HCT116 (cell line): ENCODE measurements at regions not wholly inside any gene's neighbourhood (a gene's known extent, or its start where the extent isn't known, plus 50 kb on each side); places are given as distances from the start of the nearest gene placed in this dataset.

Experiments
- ATAC-seq: fragments of 200-7000 bp; cut with Tn5 transposase; 2 replicates; pipeline ENCODE4 v1.9.1; 2020; ENCODE audit warnings: mild to moderate bottlenecking, moderate library complexity
- BruUV-seq: library from RNA; stranded (reverse); fragments of 400-500 nt; replicated peaks from 2 replicates; lab custom pipeline; 2021; lab: Mats Ljungman, UMichigan
- CTCF ChIA-PET: fragments of 300-600 bp; sonication (Branson Sonifier 250); formaldehyde crosslinking; loops from one replicate; lab custom pipeline; 2021; ENCODE audit warnings: antibody characterized with exemption; lab: Charles Lee
- POLR2A ChIA-PET: fragments of 300-600, 350-600 bp; sonication (Branson Sonifier 250); formaldehyde crosslinking; loops from one replicate; lab custom pipeline; 2021; ENCODE audit warnings: antibody characterized with exemption; lab: Charles Lee
- RAD21 ChIA-PET, 2 experiments: fragments of 300-600 bp; sonication (Branson Sonifier 250); formaldehyde crosslinking; loops; one replicate each; lab custom pipeline; 2023; ENCODE audit warnings: low total read pairs in 2 of 2; ENCODE audit not compliant: uncharacterized antibody in 2 of 2, unreplicated experiment in 2 of 2, low non-redundant PET in 1 of 2; lab: Charles Lee
- DNase-seq: peaks from one replicate; pipeline ENCODE4 v3.0.0-alpha.2; 2010; ENCODE audit warnings: low read depth, low spot score
- H2AFZ ChIP-seq: fragments of 200-600 bp; shearing (Covaris generic), sonication (generic); 2 replicates; pipeline ENCODE4 v1.6.1; 2017; ENCODE audit warnings: low read depth, mixed run types, mixed read lengths, antibody characterized with exemption, low read length; ENCODE audit not compliant: poor library complexity, severe bottlenecking
- H3K27ac ChIP-seq: 2 replicates; pipeline ENCODE4 v1.5.1; 2012; ENCODE audit warnings: low read depth, low read length
- H3K27me3 ChIP-seq: fragments of 200-600 bp; sonication (generic); 2 replicates; pipeline ENCODE4 v1.6.1; 2016; ENCODE audit warnings: mixed run types, low read length, mixed read lengths; ENCODE audit not compliant: insufficient read depth
- H3K36me3 ChIP-seq, 2 experiments: fragments of 200-500 bp in 1 of 2; fragments of 200-600 bp in 1 of 2; sonication (Bioruptor generic) in 1 of 2; sonication (generic) in 1 of 2; 2 replicates each; pipeline versions ENCODE4 v1.5.1 to v1.6.1; 2014 to 2016; ENCODE audit warnings: low read length in 2 of 2, inconsistent platforms in 1 of 2, mixed read lengths in 1 of 2, mixed run types in 1 of 2; ENCODE audit not compliant: insufficient read depth in 2 of 2, control insufficient read depth in 1 of 2
- H3K4me1 ChIP-seq, 2 experiments: fragments of 200-600 bp in 1 of 2; sonication (generic) in 1 of 2; 2 replicates each; pipeline versions ENCODE4 v1.5.1 to v1.6.1; 2012 to 2017; ENCODE audit warnings: low read length in 2 of 2, inconsistent platforms in 1 of 2, mild to moderate bottlenecking in 1 of 2, mixed read lengths in 1 of 2, mixed run types in 1 of 2, moderate library complexity in 1 of 2; ENCODE audit not compliant: insufficient read depth in 2 of 2, control insufficient read depth in 1 of 2
- H3K4me2 ChIP-seq: fragments of 200-600 bp; sonication (generic); 2 replicates; pipeline ENCODE4 v1.6.1; 2017; ENCODE audit warnings: mixed run types, low read length, mixed read lengths
- H3K4me3 ChIP-seq, 2 experiments: fragments of 200-600 bp in 1 of 2; sonication (generic) in 1 of 2; replicated peaks in 1 of 2; 2 replicates each; pipeline ENCODE4 v1.5.1; 2011 to 2016; ENCODE audit warnings: low read length in 2 of 2, control low read depth in 1 of 2, low read depth in 1 of 2, mild to moderate bottlenecking in 1 of 2, mixed read lengths in 1 of 2, mixed run types in 1 of 2
- H3K79me2 ChIP-seq: fragments of 200-600 bp; sonication (generic); 2 replicates; pipeline ENCODE4 v1.6.1; 2017; ENCODE audit warnings: mild to moderate bottlenecking, mixed run types, low read length, moderate library complexity, mixed read lengths; ENCODE audit not compliant: insufficient read depth
- H3K9ac ChIP-seq: fragments of 200-600 bp; sonication (generic); 2 replicates; pipeline ENCODE4 v1.6.1; 2016; ENCODE audit warnings: low read length, mixed read lengths
- H3K9me2 ChIP-seq: fragments of 200-600 bp; sonication (generic), shearing (Covaris generic); 2 replicates; pipeline ENCODE4 v1.6.1; 2017; ENCODE audit warnings: mixed run types, mild to moderate bottlenecking, moderate library complexity; ENCODE audit not compliant: insufficient read depth
- H3K9me3 ChIP-seq, 2 experiments: fragments of 200-500 bp in 1 of 2; fragments of 200-600 bp in 1 of 2; sonication (Bioruptor generic) in 1 of 2; sonication (generic) in 1 of 2; 2 replicates each; pipeline ENCODE4 v1.6.1; 2014 to 2017; ENCODE audit warnings: low read length in 2 of 2, mixed read lengths in 2 of 2, inconsistent platforms in 1 of 2, low read depth in 1 of 2, mild to moderate bottlenecking in 1 of 2, mixed run types in 1 of 2, moderate library complexity in 1 of 2; ENCODE audit not compliant: control insufficient read depth in 1 of 2, insufficient read depth in 1 of 2
- H4K20me1 ChIP-seq: fragments of 200-600 bp; sonication (generic), shearing (Covaris generic); 2 replicates; pipeline ENCODE4 v1.6.1; 2017; ENCODE audit warnings: mixed run types, mild to moderate bottlenecking, moderate library complexity; ENCODE audit not compliant: insufficient read depth
- CEBPB ChIP-seq: IDR thresholded peaks from 2 replicates; pipeline ENCODE4 v1.6.1; 2012; ENCODE audit warnings: low read depth
- EGR1 ChIP-seq: IDR thresholded peaks from 2 replicates; pipeline ENCODE4 v1.6.1; 2012; ENCODE audit warnings: low read depth
- FOSL1 ChIP-seq: IDR thresholded peaks from 2 replicates; pipeline ENCODE4 v1.6.1; 2012; ENCODE audit warnings: low read depth
- JUND ChIP-seq: IDR thresholded peaks from 2 replicates; pipeline ENCODE4 v1.6.1; 2012
- POLR2A ChIP-seq: IDR thresholded peaks from 2 replicates; pipeline ENCODE4 v1.7.0; 2011; ENCODE audit warnings: borderline replicate concordance; ENCODE audit not compliant: insufficient read depth, insufficient read length; ENCODE audit errors: extremely low read depth
- REST ChIP-seq: IDR thresholded peaks from 2 replicates; pipeline ENCODE4 v1.6.1; 2012; ENCODE audit warnings: low read depth
- TCF7L2 ChIP-seq: IDR thresholded peaks from 2 replicates; pipeline ENCODE4 v1.7.0; 2011; ENCODE audit warnings: borderline replicate concordance, inconsistent platforms; ENCODE audit not compliant: insufficient read depth, insufficient read length; ENCODE audit errors: extremely low read depth
- ZFX ChIP-seq: fragments of 450-650 bp; IDR thresholded peaks from 2 replicates; pipeline ENCODE4 v1.6.1; 2017
- ZNF274 ChIP-seq: fragments of 200-500 bp; sonication (Bioruptor generic); IDR thresholded peaks from 2 replicates; pipeline ENCODE4 v1.6.1; 2014; ENCODE audit warnings: mild to moderate bottlenecking, low read depth, low read length, inconsistent platforms
- intact Hi-C: fragments of 100-400 bp; cut with micrococcal nuclease; formaldehyde crosslinking; loops from 2 replicates; pipeline ENCODE4 v1.10.0; 2022
- TF ChIP-seq, protein P1 (sequence below): IDR thresholded peaks from 2 replicates; pipeline ENCODE4 v1.6.1; 2012

GRCh38 chr18:42588786-42589185, 526.7 kb downstream of the RIT2 start:
- Histone ChIP-seq H2AFZ (no peak overlapping the region), H3K4me2 (no peak overlapping the region), H3K9me2 (no peaks in the 10 kb centered on the region), H3K36me3 (no peaks in the 10 kb centered on the region), H3K4me3 (no peak overlapping the region), H3K27ac (no peak overlapping the region), H3K27me3 (no peaks in the 10 kb centered on the region), H4K20me1 (no peaks in the 10 kb centered on the region), H3K9me3 (peaks cover 5% of the 10 kb centered on the region in 2 experiments; a peak in 2 of 4 replicates), H3K4me1 (no peaks in the 10 kb centered on the region), H3K9ac (no peak overlapping the region), H3K79me2 (no peaks in the 10 kb centered on the region)
- RAD21 ChIA-PET, result no interaction called here
- POLR2A ChIA-PET, result no interaction called here
- intact Hi-C loops, result no loop called here
- ATAC-seq (no peak), DNase-seq (no peak)
- TF ChIP-seq ZNF274 (no peak), ZFX (no peak), FOSL1 (no peak), POLR2A (no peak), CEBPB (no peak), TCF7L2 (no peak), REST (no peak), EGR1 (no peak), JUND (no peak)
- TF ChIP-seq, protein P1, sequence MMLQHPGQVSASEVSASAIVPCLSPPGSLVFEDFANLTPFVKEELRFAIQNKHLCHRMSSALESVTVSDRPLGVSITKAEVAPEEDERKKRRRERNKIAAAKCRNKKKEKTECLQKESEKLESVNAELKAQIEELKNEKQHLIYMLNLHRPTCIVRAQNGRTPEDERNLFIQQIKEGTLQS, result no peak
- no TSS peak for BruUV-seq
- CTCF ChIA-PET, result no interaction called here
